ENCODE measurements at regions not wholly inside any gene's neighbourhood (a gene's known extent, or its start where the extent isn't known, plus 50 kb on each side); places are given as distances from the start of the nearest gene placed in this dataset.

- TF ChIP-seq CTCF (IDR thresholded peaks at IDR 0.05): no peak
- no peak for TF ChIP-seq POLR2A (IDR thresholded peaks at IDR 0.05)
Measured at GRCh38 chr9:761793-762560, 79.5 kb upstream of the DMRT1 start.
